HG03460 (cell line): ENCODE measurements at regions not wholly inside any gene's neighbourhood (a gene's known extent, or its start where the extent isn't known, plus 50 kb on each side); places are given as distances from the start of the nearest gene placed in this dataset.
"Not testable (repeated sequence)": the region's sequence is repeated elsewhere in the genome, so short reads cannot be mapped to it uniquely, and the experiment has no call there.

Experiments
- ATAC-seq: cut with Tn5 transposase; IDR thresholded peaks from one replicate; pipeline ENCODE4 v1.9.1; 2021; ENCODE audit not compliant: unreplicated experiment

DNA sequence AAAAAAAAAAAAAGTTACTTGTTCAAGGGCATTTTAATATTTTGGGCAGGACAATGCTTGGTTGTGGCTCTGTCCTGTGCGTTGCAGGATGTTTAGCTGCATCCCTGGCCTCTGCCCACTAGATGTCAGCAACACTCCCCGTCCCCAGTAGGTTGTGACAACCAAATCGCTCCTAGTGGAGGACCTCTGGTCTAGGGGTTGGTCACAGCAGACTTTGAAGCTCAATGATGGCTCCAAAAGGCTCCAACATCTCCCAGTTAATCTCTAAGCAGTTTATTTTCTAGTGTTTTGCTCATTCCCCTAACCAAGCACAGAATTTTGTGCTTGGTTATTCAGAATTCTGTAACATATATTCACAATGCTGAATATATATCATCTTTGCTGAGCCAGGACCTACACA lies 67.0 kb downstream of the CHRNA1 start:
- peak; percentile 93 for ATAC-seq

DNA sequence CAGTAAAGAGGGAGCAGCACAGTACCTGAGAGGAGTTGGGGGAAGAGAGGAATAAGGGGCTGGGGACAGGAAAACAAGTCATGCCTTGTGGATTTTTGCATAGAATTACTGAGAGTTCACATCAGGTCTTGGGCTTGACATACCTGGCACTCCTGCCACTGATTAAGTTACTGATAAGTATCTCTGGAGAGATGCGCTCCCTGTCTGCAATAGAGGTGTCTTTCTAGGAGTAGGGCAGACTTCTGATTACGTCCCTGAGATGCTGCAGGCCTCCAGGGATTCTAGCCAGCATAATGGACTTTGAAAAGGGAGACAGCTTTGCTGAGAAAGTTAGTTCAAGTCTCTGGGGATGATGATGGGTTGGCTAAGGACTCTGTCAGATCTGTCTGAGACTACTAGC lies 69.4 kb downstream of the CHRNA1 start:
- ATAC-seq: no peak

DNA sequence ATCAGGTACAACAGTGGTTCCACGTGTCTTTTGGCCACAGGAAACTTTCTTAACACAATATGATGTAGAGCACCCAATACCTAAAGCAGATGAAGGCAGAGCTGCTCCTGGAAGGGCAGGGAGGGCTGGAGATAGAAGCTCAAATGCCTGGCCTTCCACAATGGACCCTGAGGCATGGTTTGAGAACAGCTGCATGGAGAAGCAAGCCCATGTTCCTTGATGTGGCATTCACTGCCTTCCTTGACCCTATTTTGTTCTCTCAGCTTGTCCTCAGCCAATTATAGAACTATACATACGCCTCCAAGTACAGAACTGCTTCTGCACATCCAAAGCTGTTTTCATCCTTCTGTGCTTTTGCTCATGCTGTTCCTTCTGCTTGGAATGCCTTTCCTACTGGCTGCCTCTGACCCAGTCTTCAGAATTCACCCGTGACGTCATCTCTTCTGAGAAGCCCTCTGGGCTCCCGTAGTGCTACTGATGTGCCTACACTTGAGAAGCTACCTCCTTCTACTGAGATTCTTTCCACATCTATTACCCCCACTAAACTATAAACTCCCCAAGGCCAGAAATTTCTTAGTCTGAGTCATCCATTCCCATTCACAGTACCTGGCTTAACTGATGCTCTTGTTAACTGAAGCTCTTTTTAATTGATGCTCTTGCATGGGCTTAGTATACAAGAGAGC lies 69.9 kb downstream of the CHRNA1 start:
- ATAC-seq: no peak

DNA sequence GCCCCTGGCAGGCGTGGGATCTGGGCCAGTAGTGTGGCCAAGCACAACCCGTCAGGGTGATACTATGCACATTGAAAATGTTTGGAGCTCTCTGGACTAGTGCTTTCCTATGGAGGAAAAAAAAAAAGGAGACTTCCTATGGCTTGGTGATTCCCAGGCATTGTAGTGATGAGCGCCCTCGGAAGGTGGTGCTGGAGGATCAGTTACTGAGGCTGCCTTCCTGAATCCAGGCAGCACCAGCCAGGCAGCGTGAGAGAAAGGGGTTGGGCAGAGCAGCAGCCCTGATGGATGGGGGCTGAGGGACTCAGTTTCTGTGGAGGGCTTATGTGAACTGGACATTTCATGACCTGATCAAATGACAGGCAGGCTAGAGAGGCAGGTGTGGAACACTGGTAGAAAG lies 70.9 kb downstream of the CHRNA1 start:
- no peak for ATAC-seq

DNA sequence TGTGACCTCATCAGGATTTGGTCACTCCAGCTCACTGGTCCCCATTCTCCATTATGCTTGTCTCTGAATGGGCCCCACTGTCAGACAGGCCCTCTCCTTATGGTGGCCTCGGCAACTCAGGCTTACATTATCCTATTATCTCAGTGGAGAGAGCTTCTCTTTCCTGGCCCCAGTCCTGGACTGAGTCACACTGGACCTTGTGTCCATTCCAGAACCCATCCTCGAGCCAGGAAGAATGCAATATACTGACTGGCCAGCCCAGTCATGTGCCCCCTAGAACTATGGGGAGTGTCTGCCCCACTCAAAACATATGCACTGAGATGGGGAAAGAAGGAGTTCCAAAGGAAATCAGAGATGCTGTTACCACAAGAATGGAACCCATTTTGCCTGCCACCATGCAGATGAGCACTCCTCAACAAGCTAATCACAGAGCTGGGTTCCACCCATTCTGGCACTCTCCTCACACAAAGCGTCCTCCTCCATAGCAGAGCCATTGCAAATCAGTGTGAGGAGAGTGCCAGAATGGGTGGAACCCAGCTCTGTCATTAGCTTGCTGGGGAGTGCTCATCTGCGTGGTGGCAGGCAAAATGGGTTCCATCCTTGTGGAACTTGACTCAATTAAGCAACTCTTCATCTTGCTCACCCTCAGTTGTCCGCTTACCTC lies 71.9 kb downstream of the CHRNA1 start:
- no peak for ATAC-seq

DNA sequence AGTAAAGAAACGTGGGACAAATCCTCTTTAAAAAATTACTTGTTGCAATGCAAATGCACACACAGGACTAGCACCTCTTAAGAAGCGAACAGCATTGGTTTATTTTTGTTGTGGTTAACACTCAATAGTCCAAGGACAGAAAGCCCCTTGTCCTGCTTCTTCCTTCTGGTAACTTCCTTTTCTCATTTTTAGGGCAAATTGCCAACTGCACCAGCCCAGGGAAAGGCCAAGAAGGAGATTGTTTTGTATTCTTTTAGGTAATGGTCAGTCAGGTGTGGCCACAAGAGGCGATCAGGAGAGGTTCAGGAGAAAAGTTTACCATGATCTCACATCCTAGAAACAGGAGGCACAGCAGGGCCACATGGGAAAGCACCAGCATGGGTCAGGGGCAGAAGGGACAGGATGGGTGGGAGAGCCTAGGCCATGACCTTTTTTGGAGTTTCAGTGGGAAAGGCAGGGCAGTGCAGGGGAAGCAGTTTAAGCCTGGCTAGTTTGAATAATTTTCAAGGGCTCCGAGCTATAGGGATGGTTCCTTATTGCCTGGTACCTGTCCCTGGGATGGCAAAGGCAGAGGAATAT lies 73.0 kb downstream of the CHRNA1 start:
- ATAC-seq: no peak

DNA sequence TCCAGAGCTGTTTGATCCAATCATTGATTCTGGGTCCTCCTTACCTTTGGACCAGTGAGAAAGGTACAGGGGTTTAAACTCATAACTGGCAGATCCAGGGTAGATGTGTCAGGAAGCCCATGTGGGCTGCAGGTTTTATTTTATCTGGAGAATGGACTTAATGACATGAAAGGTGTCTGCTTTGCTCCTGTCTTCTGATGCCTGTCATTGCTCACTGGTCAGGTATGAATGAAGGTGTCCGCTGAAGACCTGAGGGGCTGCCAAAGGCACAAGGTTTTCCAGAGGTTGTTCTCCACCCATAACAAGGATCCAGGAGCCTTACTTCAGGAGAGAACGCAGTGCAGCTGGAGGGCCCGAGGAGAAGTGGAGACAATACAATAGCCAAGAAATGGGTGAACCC lies 74.2 kb downstream of the CHRNA1 start:
- ATAC-seq: no peak

DNA sequence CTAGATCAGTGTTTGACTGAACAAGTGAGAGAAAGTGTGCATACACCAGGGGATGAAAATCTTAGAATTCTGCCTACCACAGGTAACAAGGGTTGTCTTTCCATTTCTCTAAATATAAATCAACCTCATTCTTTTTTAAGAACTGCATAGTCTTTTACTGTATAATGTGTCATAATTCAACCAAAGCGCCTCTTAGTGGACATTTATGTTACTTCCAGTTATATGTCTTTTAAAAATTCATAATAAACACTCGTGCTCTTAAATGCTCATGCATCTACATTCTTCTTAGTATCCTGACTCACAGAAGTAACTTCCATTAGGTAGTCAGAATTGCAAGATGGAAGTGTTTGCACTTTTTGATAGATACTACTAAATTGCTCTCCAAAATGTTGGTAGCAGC lies 76.2 kb downstream of the CHRNA1 start:
- ATAC-seq: no peak

DNA sequence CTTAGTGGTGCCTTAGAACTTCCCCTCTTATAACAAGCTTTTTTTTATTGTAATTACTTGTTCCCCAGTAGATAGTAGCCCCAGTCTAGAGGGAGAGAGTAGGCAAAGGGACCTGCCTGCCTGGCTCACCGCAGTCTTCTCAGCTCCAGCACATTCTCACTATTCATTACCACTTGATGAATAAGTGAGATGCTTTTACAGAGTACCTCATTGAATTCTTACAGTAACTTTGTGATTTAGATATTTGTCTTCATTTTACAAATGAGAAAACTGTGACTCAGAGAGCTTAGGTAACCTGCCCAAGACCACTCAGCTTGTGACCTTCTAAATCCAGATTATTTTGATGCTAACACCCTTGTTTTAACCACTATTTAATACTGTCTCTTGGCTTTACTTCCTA lies 77.8 kb downstream of the CHRNA1 start:
- ATAC-seq: no peak

DNA sequence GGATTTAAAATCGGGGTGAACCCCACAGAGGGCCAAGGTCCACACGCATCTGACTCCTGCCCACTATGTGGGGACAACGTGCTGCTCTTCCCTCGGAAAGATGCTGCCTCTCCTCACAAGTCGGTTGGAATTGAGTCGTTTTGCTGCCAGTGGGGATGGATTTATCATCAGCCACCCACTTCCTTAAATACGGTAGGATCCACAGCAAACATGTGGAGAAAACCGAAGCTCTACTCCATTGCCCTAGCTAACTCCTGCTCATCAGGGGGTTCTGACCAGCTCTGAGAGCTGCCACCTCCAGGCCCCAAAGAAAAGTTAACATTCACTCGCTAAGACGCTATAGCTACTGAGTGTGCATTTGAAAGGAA lies 80.9 kb downstream of the CHRNA1 start:
- ATAC-seq: peak; percentile 39

DNA sequence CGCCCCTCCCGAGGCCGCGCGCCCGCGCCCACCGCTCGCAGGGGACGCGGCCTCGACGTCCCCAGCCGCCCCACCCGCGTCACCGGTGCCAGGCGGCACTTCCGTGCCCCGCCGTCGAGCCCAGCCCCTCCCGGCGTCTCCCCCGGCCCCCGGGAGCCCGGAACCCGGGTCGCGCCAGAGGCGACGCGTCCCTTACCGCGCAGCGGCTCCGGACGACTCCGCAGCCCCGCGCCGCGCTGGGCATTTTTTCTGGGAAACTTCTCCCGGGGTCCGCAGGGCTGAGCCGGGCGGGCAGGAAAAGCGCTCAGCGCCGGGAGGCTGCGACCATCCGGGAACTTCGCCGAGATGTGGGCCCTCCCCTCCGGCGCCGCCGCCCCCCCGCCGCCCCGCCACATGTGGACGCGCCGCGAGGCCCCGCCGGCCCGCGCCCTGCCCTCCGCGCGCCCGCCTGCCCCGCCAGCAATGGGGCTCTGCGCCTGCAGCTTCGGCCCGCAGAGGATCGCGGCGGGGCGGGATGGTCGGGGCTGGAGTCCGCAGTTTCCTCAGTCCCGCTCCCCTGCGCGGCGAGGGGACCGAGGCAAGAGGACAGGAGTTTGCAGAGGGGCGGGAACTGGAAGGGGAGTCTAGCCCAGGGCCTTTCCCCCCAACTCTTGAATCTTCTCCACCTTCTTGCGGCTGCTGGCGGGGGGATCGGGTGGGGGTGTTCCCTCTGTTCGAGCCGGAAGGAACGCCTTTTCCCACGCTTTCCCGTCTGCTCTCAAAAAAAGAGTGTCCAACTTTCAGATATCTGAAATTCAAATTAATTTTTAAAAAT lies 81.5 kb downstream of the CHRNA1 start:
- peak; percentile 63 for ATAC-seq

DNA sequence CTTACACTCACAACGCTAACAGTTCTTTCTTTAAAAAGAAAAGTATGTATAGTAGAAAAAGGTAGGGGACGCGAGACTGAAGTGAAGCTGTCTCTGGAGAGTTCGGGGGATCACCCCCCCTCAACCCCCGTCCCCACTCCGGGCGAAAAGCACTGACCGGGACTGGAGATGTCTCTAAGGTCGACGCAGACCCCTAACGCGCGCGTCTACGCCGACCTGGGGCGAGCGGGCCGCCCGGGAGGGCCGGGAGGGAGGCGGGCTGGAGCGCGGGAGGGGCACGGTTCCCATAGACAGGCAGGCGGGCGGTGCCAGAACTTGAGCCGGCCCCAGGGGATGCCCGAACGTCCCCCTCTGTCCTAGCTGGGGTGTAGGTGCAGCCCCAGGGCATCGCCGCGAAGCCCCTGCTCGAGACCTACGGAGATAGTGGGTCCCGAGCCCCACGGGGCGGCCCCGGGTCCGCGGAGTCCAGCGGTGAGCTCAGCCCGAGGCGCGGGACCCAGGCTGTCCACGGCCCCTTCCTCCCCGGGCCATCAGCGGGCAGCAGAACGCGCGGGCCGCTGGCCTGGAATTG lies 82.2 kb downstream of the CHRNA1 start:
- peak; percentile 44 for ATAC-seq

DNA sequence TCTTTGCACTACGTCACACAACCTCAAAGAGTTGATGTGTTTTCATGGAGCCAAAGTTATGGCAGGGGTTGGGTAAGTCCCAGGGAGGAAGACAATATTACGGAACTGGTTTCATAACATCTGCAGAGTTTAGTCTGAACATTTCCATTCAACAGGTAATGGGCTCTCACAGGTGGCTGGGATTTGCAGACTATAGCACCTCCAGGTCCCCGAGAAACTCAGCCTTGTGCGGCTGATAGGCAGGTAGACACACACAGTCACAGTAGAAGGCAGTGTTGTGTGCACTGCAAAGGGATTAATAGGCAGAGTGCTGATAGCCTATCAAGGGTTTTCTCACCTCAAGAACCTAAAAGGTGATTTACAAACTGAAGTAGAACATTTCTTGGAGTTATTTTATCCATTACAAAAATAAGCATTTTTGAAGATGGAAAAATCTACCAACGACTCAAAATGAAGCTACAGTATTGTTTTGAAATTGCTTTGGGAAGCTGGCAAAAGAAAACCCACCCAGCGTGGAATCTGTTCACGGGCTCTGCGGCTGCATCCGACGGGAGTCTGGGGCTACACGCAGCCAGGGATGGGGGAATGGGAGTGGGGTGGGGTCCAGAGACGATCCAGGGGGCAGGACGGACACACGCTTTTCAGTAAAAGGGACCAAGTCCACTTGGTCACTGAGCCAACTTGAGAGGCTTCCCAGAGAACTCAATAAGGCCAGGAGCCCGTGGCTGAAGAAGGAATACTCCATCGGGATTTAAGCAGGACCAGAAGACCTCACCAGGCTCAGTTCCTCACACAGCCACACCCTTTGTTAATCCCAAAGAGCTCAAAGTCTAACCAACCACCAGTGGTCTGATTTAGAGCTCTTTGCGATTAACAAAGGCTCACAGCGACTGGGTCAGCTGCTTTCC lies 82.9 kb downstream of the CHRNA1 start:
- peak; percentile 2 for ATAC-seq

DNA sequence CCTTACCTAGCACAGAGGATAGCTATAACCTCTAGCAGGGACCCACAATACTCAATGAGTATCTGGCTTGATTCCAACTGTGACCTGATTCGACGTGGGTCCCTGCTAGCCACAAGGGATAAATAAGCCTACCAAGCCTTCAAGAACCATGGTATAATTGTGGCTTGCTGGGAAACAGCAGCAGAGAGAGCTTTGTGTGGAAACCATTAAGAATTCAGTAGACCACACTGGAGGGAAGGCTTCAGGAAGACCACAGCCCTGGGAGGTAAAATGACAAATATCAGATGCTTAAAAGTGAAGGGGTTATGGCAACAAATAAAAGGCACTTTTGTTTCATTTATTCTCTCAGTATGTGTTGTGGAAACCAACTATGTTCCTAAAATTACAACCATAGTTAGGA lies 82.6 kb upstream of the WIPF1 start:
- no peak for ATAC-seq

DNA sequence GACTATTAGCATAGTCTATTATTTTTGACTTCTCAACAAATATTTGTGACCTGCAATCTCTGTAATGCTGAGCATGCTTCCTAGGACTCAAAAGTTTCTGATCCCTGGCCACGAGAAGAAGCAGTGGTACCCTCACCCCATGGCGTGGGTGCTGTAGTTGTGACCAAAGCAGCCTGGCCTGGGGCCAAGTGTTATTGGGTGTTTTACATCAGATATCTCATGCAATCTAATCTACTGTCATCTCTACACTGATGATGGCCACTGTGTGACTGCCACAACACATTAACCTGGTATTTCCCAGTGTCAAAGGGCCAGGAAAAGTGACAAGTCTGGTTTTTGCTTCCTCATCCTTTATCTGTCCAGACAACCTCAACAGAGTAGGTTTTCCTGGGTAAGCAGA lies 80.8 kb upstream of the WIPF1 start:
- no peak for ATAC-seq

DNA sequence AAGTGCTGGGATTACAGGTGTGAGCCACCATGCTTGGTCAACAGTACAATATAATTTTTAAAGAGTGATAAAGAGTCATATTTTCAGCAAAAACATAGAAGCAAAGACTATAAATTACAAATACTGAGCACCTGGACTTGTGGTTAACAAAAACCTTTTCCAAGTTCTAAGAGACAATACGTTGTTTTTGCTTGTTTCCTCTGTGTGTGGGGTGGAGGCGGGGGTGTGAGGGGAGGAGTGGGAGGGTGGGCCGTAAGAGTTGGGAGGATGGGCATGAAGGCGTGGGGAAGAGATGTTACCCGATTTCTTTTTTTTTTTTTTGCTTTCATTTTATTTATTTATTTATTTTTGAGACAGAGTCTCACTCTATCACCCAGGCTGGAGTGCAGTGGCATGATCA lies 78.0 kb upstream of the WIPF1 start:
- ATAC-seq: no peak

DNA sequence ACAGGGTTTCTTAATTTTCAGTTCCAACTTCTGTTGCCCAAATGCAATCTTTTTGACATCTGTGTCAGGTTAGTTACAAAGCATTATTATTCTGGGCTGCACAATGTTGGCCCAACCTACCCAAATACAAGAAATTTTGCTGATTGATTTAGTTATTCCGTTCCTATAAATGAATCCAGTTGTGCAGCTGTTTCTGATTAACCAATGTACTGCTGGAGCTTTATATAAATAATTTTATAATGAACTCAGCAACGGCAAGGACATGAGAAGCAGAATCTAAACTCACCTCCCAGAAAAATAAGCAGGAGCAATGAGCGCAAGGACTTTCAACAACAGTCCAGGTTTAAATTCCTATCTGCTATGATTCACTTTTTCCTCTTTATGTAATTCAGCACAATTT lies 76.3 kb upstream of the WIPF1 start:
- ATAC-seq: no peak

DNA sequence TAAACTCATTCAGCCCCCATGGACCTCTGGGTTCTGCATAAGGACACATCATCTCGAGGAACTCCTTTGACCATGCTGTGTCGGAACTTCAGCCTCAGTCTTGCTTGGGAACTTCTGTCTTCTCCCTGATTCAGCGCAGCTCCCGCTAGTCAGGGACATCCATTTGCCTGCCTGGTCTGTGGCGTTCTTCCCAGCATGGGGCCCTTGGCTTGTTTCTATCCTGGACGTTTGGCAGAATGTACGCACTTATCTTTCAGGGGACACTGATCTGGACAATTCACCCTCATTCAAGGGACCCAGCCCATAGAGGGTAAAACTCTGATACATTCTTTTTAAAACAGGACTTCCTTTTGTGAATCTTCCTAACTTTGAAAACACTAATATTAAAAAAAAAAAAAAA lies 75.8 kb upstream of the WIPF1 start:
- no peak for ATAC-seq

DNA sequence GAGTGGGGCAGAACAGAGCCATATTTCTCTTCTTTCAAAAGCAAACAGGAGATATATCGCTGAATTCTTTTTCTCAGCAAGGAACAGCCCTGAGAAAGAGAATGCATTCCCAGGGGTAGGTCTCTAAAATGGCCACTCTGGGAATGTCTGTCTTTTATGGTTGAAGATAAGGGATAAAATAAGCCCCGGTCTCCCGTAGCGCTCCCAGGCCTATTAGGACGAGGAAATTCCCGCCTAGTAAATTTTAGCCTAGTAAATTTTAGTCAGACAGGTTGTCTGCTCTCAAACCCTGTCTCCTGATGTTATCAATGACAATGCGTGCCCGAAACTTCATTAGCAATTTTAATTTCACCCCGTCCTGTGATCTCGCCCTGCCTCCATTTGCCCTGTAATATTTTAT lies 73.9 kb upstream of the WIPF1 start:
- ATAC-seq: not testable (repeated sequence)

DNA sequence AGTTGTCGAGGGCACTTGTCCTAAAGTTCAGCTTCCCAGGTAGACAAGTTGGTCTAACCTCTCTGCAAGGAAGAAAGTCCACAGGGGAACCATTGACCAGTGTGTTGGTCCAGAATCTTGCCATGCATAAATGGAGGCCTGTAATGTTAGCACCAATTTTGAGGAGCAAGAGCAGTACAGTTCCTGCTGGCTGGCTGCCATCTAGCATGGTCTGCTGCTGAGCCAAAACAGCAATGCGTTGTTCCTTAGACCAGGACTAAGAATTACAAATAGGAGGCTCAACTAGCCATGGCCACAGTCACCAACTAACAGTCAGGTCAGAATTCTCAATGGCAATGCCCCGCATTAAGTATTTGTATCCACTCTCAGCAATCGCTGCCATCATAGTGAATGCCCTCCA lies 72.8 kb upstream of the WIPF1 start:
- no peak for ATAC-seq

DNA sequence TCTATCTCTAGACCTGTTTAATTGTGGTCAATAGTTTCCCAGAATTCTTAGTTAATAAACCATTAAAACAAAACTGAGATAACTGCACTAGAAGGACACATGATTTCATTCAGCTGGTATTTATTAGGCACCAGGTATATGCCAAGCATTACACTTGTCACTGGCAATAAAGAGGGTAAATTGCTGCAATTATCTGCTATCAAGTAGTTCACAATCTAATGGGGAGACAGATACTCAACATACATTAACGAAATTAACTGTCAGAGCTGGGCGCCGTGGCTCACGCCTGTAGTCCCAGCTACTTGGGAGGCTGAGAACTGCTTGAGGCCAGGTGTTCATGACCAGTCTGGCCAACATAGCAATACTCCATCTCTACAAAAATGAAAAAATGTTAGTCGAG lies 71.7 kb upstream of the WIPF1 start:
- ATAC-seq: no peak
